Ammon's horn (tissue), 1 donor: ENCODE measurements at regions not wholly inside any gene's neighbourhood (a gene's known extent, or its start where the extent isn't known, plus 50 kb on each side); places are given as distances from the start of the nearest gene placed in this dataset.
"Not testable (repeated sequence)": the region's sequence is repeated elsewhere in the genome, so short reads cannot be mapped to it uniquely, and the experiment has no call there.

Experiments
- DNase-seq: peaks from one replicate; pipeline ENCODE4 v3.0.0-alpha.2; 2016; ENCODE audit warnings: low spot score

DNA sequence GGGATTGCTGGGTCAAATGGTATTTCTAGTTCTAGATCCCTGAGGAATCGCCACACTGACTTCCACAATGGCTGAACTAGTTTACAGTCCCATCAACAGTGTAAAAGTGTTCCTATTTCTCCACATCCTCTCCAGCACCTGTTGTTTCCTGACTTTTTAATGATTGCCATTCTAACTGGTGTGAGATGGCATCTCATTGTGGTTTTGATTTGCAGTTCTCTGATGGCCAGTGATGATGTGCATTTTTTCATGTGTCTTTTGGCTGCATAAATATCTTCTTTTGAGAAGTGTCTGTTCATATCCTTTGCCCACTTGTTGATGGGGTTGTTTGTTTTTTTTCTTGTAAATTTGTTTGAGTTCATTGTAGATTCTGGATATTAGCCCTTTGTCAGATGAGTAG is 220.3 kb downstream of the NPR3 start:
- DNase-seq = not testable (repeated sequence)

DNA sequence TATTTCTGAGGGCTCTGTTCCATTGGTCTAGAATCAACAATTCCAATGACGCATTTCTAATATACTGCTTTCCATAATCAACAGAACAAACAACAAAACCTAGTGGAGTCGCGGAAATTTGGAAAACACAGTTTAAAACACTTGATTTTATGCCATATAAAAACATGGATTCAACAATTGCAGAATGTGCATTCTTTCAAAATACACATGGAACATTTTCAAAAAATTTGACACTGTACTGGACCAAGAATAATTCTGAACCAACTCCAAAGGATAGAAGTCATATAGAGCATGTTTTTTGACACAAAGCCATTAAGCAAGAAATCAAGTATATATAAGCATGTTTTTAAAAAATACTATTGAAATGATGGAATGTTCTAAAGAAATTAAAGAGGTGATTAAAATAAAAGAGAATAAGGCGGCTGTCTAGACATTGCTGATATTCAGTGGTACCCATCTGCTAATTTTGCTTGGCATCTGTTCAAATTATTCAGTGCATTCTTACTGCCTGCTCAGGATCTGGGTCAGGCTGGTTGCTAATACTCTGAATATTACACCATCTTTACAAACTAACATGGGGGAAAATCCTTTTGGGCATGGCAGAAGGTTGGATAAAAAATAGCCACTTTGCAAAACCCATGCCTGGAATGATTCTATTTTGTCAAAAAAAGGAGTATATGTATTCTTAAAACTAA is 221.3 kb downstream of the NPR3 start:
- DNase-seq = no peak

DNA sequence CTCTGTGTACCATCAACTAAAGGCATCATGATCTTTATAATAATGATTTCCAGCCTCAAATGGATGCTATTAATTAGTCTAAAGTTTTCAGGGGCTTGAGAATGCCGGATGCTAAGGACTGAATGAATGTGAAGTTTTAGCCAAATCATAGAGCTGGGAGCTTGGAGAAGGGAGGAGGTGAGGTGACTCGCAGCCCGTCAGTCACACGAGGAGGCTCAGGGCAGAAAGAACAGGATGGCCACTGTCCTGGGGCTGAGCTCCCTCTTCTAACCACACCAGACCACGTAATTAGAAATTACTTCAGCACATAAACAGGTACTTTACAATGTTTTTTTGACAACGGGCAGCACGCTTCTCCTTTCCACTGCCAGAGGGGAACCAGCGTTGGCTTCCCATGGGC is 222.6 kb downstream of the NPR3 start:
- DNase-seq = no peak

DNA sequence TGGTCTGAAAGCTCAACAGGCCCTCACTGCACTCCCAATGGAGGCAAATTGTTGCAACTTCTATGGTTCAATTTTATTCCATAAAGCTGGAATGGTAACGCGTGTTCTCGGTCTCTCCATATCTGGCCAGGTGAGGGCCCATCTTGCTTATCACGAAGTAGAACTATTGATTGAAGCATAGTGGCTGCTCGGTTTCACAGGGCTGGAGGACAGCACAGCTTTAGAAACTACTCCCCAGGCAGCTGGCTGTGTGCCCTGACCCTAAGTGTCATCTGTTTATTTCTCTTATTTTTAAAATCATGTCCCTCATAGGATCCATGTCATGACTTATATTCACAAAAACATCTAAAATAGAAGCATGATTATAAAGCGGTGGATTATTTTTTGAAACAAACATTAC is 223.4 kb downstream of the NPR3 start:
- DNase-seq = no peak

DNA sequence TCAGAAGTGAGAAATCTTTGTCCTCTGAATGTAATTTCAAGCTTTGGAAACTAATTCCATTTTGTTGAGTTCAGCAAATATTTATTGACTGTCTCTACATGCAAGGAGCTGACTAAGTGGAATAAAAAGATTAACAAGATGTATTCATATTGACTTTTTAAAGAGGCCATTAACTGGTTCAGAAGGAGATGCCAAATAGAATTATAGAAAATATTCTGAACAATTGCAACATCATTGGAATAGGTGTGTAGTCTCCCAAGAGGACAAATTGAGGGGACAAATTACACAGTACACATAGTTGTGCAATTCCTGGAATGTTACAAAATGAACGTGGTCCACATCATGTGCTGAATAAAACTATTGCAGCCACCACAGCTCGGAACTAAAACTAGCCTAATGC is 224.2 kb downstream of the NPR3 start:
- DNase-seq = no peak

DNA sequence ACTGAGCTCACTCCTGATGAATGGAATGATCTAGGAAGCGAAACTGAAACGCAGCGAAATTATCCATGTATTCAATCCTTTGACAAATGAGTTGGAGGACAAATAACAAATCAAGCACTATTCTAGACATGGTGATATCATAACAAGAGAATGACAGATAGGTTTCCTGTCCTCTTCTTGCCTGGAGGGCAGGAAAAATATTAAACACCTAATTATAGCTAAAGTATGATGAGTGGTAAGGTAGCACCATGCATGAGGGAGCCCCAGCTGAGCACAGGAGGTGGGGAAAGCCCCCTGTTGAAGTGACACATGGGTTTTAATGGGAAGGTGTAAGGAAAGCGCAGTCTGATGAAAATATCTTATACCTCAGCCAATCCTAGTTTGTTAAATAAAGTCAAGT is 225.2 kb downstream of the NPR3 start:
- no peak for DNase-seq

DNA sequence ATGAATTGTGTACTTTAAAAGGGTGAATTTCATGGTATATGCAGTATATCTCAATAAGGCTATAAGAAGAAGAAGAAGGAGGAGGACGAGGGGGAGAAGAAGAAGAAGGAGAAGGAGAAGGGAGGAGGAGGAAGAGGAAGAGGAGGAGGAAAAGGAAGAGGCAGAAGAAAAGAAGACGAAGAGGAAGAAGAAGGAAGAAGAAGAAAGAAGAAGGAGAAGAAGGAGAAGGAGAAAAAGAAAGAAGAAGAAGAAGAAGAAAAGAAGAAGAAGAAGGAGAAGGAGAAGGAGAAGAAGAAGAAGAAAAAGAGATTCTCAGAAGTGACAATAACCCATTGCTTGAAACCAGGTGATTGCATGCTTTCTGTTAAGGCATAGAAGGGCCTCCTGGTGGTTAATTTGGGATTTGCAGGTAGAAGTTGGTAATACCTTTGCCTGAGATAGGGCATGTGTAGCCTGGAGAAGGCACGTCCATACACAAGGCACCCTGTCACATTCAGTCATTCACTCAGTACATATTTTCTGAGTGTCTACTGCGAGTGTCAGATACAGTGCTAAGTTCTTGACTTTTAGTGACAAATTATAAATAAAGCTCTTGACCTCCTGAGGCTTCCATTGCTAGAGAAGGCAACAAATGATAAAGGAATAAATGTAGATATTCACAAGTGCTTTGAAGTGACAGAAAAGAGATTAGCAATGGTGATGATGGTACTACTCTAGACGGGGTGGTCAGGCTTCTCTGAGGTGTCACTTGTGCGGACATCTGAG is 231.3 kb downstream of the NPR3 start:
- DNase-seq = no peak

DNA sequence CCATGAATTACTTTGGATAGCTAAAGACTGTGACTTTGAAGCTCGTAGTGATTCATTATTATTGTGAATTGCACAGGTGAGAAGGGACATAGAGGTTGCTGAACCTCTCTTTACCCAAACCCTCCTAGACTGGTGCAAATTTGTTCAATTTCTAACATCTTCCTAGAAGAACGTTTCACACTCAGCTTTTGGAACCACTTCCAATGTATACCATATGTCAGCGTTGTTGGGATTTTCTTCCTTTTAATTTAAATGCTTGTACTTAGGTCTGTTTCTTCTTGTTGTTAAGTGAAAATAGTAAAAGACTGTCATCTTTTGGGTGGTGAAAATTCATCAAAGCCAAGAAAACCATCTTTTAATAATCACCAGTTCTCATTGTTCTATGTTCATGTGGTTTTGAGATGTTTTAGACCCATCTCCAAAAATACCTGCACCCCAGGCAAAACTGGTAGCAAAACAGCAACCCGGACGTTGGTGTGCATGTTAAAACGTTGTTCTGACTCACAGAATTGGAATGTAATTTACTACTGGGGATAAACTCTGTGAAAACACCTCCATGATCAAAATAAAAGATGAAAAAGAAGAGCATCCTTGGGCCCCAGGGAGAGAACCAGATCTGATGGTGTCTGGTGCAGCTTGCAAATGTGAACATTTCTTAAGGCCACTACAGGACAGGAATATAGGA is 238.3 kb downstream of the NPR3 start:
- DNase-seq = no peak

DNA sequence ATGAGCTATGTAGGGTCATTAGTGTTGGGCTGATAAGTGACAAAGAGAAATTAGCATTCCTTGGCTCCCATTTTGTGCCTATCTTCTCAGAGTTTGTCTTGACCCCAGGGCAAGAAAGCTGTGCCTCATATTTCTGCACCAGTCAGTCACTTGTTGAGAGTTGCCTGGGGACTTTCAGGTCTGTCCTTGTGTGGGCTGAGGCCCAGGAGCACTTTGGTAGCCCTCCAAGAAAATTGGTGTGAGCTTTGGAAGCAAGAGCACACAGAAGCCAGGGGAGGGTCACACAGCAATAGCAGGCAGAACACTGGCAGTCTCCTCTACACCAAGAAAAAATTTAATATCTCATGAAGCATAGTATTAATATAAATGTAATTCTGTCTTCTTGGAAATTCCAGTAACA is 239.9 kb downstream of the NPR3 start:
- no peak for DNase-seq

DNA sequence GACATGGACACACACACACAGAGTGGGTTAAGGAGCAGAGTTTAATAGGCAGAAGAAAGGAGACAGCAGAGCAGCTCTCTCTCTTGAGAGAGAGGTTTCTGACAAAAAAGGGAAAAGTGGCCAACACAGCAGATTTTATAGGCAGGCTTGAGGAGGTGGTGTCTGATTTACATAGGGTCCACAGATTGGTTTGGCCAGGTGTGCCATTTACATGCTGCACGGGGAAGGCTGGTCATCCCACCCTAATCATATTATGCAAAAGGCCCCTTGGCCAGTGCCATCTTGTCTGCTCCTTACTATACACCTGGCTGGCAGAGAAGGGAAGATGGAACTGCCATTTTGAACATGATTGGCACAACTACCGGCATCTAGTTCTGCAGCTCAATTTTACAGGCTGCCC is 240.8 kb downstream of the NPR3 start:
- DNase-seq = no peak

DNA sequence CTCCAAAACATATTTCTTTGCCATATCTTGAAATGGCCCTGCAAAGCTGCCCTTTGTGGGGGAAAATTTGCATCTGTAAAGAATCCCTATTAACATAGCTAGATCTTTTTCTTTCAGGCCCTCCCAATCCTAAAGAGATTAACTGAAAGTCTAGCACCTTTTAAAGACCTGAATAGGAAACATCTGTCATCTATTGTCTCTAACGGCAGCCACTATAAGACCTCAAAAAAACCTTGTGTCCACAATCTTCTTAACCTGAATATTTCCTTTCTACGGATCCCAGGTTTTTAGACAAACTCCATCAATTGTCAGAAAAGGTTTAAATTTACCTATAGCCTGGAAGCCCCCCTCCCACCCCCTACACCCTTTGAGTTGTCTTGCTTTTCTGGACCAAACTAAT is 241.3 kb downstream of the NPR3 start:
- not testable (repeated sequence) for DNase-seq

DNA sequence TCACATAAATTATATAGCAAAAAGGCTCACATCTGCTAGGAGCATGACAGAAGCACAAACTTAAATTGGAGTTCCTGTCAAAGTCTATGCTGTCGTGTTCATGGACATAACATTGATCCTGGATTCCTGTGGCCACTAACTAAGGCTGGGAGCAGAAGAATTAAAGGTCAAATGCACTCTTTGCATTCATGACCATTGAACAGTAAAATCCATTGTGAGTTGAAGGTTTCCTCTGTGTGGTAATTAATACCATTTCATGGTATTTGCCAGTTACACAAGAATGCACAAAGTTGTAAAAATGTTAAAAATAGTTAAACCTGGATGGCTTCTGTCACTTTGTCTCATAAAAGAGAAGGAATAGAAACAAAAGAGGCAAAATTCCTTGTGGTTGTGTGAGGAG is 242.6 kb downstream of the NPR3 start:
- no peak for DNase-seq

DNA sequence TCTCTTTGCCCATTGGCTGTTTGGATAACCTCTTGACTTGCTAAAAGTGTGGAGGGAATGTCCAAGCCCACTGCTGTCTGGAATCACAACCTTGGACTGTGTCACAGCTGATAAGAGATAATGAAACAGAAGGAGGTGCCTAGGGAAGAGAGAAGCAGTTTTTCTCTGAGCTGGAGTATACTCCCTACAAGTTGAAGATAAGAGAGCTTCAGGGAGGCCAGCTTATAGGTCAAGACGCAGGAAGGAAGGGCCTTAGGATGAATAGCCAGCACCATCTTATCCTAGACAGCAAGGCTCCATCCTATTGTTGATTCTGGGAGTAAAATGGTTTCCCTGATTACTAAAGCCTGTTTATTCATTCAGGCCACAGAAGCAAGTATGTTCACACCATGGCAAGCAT is 244.7 kb downstream of the NPR3 start:
- DNase-seq = no peak

DNA sequence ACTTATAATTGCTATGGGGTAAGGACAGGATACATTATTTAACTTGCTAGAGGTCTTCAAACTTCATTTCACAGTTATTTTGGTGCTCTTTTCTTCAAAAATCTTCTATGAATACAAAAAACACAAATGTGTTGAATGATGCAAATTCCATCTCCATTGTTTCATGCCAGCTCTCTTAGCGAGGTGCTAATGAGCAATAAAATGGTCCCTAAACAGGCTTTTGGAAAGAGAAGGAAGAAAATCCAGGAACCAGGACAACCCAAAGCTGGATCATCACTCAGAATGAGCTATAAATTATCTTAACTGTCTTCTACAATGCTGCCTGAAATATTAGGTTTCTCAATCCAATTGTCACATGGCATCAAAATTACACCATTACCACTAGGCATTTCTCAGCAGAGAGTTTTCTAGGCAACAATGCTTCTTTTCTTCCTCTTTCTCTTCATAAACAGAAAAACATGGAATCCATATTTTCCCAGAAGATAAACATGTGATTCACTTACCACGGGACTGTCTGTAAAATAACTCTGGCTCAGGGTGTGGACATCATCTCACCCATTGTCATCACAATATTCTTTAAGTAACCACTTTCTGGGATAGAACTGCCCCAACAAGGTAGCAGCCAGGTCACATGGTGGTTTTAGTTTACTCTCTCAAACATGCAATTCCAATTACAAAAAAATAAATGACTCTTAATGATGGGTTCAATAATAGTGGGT is 249.4 kb downstream of the NPR3 start:
- DNase-seq = no peak

DNA sequence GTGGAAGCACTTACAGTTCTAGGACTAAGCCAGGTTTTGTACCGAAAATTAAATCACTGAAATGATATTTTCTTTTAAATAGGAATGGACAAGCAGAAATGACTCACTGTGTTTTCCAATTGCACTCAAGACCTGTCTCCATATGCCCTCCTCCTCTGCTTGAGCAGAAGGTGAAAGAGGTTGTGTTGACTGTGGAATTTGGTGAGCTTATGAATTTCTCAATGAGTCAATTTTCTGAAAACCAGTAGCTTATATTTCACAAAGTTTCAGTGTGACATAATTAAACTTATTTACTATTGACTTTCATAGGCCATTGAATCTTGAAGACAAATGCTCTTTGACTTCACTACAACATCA is 249.9 kb downstream of the NPR3 start:
- no peak for DNase-seq

DNA sequence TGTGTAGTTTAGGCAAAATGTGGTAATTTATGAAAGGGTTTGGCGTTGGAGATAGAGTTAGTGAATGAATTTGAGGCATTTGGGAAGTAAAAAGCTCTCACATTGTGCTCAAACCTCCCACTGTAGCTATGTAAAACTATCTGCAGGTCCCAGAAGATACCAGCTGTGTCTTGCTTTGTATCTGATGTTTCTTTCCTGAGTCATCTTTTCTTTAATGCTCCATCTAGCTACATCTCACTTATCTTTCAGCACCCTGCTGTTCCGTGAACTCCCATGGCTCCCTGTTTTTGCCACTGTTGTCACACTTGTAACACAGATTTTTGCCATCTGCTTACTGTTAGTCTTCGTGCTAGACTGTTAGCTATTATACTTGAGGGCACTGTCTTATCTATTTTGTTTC is 253.1 kb downstream of the NPR3 start:
- peak; percentile 13 for DNase-seq

DNA sequence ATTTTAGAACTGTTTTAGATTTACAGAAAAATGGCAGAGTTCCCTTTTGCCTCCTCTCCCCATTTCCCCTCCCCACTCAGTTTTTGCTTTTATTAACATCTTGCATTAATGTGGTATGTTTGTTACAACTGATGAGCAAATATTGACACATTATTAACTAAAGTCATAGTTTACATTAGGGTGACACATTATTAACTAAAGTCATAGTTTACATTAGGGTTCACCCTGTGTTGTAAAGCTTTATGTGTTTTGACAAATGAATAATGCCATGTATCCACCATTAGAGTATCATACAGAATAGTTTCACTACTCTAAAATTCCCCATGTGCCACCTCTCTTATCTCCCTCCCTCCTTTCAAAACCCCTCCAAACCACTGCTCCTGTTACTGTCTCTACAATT is 262.5 kb downstream of the NPR3 start:
- no peak for DNase-seq

DNA sequence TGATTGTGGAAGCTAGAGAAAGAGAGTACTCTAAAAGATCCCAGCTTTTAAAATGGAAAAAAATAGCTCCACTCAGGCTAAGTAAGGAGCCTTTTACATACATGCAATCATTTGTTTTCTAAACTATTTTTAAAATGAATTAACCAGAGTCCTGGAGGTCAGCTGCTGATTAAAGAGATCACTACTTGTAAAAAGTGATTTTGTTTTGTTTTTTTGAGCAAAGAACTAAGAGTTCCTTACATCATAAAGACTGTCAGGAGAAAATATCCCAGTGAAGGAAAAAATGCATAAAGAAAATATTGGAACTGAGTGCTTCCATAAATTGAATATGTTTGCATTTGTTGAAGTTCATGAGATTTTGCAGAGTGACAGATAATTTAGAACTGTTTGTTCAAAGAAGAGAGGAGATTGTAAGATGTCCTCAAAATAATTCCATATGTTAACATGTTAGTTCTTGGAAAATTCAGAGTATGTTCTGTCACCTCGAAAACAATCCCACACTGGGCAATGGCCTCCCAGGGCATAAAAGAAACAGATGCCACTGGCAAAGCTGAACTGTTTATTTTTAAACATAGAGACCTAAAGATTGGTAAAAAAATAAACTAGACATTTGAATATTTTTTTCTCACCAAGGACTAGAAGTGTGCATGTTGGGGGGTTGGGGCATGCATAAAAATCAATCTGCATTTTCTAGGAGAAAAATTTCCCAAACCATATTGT is 264.7 kb downstream of the NPR3 start:
- DNase-seq = no peak

DNA sequence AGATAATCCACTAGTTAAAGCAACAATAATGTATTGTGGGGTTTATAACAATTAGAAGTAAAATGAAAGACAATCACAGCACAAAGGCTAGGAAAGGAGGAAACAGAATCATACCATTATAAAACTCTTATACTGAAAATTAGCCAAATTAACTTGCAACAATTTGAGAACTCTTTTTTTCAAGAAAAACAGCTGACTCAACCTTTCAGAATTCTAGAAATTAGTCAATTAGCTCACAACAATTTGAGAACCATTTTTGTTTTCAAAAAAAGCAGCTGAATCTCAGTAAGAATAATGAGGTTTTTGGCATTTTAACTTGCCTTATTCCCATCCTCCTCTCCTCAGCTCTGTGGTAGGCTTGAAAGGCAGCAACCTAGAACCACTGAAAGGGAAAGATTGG is 269.9 kb downstream of the NPR3 start:
- DNase-seq = no peak

DNA sequence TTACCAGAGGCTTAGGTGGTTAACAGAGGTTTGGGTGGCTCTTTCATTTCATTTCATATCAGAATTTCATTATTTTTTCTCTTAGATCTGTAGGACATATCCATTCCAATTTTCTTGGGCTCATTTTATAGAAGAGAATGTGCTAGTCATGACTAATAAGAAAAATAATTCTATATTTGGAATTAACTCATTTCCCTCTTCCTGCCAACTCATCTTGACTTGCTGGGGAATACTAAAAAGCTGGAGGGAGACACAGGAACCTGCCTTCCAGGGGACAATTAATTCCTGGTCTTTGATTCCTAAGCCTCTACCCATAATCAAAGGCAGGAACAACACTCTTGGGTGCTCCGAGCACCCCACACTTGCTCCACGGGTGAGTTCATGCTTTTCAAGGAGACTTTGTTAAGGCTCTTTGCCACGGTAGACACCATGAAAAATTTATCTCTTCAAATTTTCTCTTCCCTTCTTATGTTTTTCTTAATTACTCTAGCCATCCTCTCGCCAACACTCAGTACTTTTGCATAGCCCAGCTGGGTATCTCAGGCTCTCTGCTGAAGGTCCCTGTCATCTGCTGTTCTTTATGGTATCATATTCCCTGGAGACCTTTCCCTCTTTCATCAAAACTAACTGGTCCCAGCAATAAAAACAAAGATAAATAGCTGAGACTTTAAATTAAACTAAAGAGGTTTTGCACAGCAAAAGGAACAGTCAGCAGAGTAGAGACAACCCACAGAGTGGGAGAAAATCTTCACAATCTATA is 273.9 kb downstream of the NPR3 start:
- no peak for DNase-seq

DNA sequence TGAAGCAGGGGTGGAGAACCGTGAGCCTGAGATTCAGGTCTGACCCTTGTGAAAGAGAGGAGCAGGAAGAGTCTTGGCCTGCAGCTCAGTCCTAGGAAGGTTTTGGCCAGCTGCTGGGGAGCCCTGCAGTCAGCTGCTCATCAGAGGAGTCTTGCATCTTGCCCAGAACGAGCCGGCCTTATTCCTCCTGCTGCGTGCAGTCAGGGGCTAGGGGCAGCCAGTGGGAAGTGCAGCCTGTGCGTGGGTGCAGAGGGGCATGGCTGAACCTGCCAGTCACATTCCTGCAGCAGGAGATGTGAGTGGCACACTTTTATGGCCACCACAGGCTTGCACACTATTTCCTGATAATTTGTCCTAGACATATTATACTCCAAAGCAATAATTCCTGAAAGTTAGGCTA is 278.7 kb downstream of the NPR3 start:
- DNase-seq = no peak
